HG03432 (cell line): ENCODE measurements at regions not wholly inside any gene's neighbourhood (a gene's known extent, or its start where the extent isn't known, plus 50 kb on each side); places are given as distances from the start of the nearest gene placed in this dataset.

Experiments used
- ATAC-seq: cut with Tn5 transposase; IDR thresholded peaks from one replicate; pipeline ENCODE4 v1.9.1; 2021; ENCODE audit warnings: mild to moderate bottlenecking, moderate library complexity; ENCODE audit not compliant: unreplicated experiment

GRCh38 chr13:104782741-104783140 lies 1716.5 kb upstream of the SLC10A2 start:
- ATAC-seq, result peak; percentile 44

- ATAC-seq, result no peak
These were observed 1713.2 kb upstream of the SLC10A2 start for GRCh38 chr13:104779311-104779993.

DNA sequence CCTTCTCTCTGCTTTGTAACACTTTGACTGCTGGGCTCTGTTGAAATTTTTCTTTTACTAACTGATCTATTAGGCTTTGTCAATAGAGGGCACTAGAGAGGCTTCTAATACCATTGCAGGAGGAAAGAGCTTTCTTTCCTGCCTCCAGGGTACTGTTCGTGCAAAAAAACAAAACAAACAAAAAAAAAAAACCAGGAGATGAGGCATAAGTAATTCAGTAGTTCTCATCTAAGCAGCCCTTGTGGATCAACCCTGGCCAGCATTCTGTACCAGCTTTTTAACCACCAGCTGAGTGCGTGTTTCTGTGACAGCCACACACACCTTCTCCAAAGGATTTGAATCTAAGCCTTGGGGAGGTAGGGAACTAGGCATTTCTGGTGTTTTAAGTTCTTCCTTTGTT lies 1707.6 kb upstream of the SLC10A2 start:
- peak; percentile 72 for ATAC-seq

- no peak for ATAC-seq
These were observed 1703.3 kb upstream of the SLC10A2 start for GRCh38 chr13:104769545-104769944.

DNA sequence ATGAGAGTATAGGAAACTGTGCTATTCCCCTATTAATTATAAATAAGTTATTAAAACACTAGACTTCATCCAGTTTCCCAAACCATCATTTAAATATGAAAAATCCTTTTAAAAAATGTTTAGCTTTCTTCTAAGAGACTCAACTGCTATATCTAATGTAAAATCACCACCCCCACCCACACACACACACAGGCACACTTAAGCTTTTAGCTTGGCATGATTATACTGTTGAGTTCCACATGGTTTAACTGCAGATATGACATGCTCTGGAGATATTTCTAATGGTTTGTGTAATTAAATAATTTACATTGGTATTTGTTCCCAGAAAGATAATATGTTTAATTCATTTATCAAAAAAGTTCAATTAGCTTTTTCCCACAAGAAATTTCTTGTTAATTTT lies 1700.1 kb upstream of the SLC10A2 start:
- no peak for ATAC-seq

DNA sequence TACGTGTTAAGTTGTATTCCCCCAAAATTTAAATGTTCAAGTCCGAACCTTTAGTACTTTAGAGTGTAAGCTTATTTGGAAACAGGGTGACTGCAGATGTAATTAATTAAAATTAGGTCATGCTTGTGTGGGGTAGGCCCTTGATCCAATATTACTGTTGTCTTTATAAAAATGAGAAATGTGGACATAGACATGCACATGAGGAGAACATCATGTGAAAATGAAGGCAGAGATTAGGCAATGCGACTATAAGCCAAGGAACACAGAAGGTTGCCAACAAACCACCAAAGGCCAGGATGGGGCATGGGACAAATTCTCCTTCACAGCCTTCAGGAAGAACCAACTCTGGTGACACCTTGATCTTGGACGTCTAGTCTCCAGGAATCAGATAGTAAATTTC lies 1698.4 kb upstream of the SLC10A2 start:
- no peak for ATAC-seq

GRCh38 chr13:104759069-104759468 lies 1692.9 kb upstream of the SLC10A2 start:
- ATAC-seq, result no peak

DNA sequence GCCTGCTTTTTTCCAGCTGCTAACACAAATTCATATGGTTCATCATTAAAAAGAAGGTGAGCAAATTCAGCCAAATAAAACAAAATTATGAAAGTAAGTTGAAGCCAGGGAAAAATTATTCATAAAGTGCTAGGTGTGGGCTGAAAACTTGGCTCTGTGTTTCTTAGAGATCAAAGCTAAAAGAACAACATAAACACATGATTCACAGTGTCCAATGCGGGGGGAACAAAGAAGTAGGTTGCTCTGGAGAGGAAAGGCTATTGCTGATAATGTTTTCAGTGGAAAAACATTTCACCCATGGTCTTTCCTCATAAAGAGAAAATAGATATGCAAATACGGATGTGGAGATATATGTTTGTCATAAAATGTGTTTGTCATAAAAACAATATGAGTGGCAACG lies 1691.5 kb upstream of the SLC10A2 start:
- ATAC-seq, result no peak

DNA sequence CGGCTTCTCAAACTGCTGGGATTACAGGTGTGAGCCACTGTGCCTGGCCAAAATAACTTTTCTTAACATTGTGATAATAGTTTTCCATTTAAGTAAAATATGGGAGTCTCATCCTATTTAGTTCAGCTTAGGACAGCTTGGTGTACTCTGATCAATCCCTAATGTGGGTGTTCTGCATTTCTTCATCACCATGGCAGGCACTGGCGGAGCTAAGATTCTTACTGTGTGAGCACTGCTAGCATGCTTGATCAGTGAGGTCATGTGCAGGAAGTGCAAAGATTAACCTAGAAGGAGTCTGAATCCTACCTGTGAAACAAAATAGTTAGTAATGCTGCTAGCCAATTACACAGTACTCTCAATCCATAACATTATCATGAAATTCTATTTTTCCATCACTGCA lies 1684.2 kb upstream of the SLC10A2 start:
- ATAC-seq, result no peak

- no peak for ATAC-seq
These were observed 1674.5 kb upstream of the SLC10A2 start for GRCh38 chr13:104740641-104741222.

- no peak for ATAC-seq
These were observed 1671.5 kb upstream of the SLC10A2 start for GRCh38 chr13:104737713-104738112.

DNA sequence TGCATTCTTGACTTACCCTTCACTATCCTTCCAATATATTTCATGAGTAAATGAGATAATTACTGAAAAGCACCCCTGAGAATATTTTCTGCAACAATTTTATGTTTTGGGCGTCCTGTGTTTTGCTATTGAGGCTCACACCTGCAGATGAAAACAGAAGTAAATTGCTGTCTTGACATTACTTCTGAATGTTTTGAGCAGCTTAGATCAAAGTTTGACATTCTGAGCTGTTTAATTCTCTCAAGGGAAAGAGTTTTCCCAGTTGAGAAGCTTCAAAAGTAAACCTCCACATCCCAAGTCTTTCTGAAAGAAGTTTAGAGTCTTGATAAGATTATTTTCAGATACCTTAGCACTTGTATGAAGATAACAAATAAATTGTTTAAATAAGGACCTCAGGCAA lies 1667.2 kb upstream of the SLC10A2 start:
- no peak for ATAC-seq

DNA sequence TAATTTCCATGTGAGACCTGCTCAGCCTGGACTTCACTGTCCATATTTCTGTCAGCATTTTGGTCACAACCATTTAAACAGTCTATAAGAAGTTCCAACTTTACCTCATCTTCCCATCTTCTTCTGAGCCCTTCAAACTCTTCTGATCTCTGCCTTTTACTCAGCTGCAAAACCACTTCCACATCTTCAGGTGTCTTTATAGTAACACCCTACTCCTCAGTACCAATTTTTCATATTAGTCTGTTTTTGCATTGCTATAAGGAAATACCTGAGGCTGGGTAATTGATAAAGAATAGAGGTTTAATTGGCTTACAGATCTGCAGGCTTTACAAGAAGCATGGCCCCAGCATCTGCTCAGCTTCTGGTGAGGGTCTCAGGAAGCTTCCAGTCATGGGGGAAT lies 1648.9 kb upstream of the SLC10A2 start:
- ATAC-seq, result no peak

- no peak for ATAC-seq
These were observed 1639.0 kb upstream of the SLC10A2 start for GRCh38 chr13:104705031-104705750.

- ATAC-seq, result no peak
These were observed 1635.4 kb upstream of the SLC10A2 start for GRCh38 chr13:104701591-104701990.

DNA sequence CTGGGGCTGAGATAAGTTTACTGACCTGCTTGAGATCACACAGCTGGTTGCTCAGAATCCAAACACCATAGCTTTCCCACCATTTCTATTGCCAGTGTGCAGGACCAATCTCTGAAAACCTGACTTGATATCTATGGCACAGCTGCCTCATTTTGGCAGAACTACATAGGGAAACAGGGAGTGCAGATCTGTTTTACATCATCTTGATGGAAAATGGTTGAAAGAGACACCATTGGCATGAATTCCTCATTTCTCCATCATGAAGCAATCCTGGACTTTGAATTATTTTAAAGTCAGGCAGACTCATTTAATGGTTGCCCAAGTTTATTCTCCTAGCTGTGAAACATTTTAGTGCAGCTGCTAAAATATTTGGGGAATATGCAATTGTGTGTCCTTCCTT lies 1628.2 kb upstream of the SLC10A2 start:
- ATAC-seq, result no peak

- no peak for ATAC-seq
These were observed 1626.9 kb upstream of the SLC10A2 start for GRCh38 chr13:104693126-104693525.

DNA sequence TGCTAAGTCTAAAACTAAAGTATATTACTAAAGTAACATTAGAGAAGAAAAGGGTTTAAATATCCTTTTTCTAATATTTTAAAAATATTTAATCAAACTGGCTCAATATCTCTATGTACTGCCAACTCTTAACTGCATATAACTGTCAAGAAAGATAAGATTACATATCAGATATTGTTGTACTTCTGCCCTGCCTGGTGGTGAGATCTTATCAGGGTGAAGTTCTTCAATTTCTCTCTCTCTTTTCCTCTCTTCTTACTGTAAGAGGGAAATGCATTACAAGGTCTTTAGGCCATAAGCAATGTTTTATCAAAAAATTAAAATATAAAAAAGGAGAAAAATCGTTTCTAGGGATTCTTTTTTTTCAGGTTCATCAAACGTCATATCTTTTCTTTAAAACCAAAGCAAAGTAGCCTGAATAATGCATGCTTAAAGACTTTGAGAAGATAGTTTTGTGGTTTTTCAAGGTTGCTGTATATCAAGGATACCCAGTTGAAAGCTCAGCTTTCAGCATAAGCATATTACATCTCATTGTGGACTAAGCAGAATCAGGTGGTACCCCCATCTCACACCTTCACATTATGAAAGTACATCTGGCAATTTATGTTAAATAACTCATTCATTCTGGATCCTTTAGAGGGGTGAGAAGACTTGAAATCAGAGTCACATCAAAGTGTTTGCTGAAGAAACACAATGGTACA lies 1625.7 kb upstream of the SLC10A2 start:
- no peak for ATAC-seq

GRCh38 chr13:104686484-104686883 lies 1620.3 kb upstream of the SLC10A2 start:
- ATAC-seq, result no peak

DNA sequence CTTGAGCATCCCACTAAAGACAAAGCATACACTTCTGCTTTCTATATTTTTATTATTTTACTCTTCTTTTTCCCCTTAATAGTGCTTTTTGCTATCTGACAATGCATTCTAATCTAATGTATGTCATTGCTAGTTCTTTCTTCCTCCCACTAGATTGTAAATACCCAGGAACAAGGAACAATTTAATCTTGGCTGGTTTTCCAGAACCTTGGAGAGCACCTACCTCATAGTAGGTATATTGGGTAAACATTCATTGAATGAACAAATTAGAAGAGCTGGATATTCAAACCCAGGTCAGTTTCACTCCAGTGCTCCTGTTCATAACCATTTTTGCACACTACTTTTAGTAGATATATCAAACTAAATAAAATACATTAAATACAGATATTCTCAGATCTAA lies 1617.6 kb upstream of the SLC10A2 start:
- ATAC-seq, result no peak

GRCh38 chr13:104678161-104678560 lies 1611.9 kb upstream of the SLC10A2 start:
- no peak for ATAC-seq

DNA sequence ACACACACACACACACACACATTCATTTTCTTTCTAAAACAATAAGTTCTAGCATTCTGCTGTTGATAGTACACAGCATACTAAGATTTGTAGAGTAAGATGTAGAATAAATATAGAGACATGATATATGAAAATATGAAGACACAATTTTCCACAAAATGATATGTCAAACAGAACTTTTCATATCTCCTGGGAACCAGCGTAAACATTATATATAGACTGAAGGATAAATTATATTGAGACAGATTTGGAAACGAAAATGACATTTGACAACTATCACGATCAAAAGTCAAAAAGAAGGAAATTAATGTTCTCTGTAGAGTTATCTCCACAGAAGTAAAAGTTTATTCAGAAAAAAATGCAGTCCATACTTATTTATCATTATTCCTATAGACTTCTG lies 1605.7 kb upstream of the SLC10A2 start:
- ATAC-seq, result no peak
